ENCODE measurements at regions not wholly inside any gene's neighbourhood (a gene's known extent, or its start where the extent isn't known, plus 50 kb on each side); places are given as distances from the start of the nearest gene placed in this dataset.

DNA sequence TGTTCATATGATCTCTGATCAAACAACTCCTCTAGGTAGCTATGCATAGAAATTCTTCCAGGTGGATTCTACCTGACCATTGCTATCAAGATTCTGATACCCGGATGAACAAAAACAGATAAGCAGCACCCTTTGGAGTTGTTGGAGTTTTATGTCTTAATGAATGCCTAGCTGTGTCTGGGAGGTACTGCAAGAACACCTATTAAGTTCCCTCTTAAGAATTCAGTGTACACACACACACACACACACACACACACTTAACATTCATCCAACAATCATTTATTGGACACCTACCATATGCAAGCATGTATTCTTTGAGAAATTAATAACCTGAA, 58.1 kb upstream of the FNDC3B start:
- no peak for DNase-seq

DNA sequence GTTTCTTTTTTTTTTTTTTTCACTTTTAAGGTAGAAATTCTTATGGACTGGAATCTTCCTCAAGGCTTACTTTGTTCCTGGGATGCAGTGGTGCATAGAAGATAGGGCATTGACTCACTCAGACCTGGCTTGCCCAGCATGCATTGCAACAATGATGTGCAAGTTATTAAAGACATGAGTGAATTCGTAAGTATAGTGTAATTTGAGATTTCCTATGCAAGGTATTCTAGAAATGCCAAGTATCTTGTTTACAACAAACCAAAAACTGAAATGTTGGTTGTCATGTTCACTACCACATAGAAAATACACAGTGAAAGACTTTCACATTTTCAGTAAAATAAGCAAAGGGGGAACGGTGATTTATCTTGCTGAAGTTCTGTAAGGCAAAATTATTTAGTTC, 56.5 kb upstream of the FNDC3B start:
- no peak for DNase-seq

DNA sequence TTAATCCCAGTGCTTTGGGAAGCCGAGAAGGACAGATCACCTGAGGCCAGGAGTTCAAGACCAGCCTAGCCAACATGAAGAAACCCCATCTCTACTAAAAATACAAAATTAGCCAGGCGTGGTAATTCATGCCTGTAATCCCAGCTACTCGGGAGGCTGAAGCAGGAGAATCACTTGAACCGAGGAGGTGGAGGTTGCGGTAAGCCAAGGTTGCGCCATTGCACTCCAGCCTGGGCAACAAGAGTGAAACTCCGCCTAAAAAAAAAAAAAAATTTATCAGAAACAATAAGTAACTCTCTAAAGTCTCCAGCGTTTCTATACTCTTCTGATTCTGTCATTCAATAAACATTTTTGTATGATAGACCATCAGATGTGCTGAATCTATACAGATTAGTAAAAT, 55.7 kb upstream of the FNDC3B start:
- peak; percentile 57 for DNase-seq

DNA sequence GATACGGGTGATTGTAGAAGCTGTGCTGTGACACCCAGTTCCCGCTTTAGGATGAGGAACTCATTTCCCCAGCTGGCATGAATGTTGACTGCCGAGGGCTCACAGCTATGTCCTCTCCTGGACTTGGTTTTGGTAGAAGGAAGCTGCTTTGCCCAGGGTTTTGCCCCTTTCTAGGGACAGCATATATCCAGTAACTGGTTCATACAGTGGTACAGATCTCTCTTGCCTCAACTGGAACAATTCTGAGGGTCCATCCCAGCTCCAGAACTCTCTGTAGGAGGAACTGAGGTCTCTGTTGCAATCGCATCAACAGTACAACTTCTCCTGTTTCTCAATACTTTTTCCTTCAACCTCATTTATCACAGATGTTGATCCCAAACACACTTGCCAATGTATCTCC, 54.5 kb upstream of the FNDC3B start:
- DNase-seq = peak; percentile 96

DNA sequence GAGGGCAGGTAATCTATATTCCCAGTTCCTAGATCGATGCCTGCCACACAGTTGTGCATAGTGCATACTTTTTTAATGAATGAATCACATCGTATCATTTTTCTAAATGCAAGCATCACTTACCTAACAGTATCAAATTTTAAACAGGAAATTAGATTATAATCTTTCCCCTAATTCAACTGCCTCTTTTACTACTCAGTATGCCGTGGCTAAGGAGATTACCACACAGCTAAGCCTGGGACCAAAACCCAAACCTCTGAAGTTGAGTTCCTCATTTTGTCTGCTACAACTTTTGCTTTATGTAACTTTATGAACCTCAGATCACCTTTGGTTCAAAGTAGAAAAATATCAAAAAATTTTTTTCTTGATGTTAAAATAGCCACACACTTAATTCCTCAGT, 53.2 kb upstream of the FNDC3B start:
- peak; percentile 96 for DNase-seq

DNA sequence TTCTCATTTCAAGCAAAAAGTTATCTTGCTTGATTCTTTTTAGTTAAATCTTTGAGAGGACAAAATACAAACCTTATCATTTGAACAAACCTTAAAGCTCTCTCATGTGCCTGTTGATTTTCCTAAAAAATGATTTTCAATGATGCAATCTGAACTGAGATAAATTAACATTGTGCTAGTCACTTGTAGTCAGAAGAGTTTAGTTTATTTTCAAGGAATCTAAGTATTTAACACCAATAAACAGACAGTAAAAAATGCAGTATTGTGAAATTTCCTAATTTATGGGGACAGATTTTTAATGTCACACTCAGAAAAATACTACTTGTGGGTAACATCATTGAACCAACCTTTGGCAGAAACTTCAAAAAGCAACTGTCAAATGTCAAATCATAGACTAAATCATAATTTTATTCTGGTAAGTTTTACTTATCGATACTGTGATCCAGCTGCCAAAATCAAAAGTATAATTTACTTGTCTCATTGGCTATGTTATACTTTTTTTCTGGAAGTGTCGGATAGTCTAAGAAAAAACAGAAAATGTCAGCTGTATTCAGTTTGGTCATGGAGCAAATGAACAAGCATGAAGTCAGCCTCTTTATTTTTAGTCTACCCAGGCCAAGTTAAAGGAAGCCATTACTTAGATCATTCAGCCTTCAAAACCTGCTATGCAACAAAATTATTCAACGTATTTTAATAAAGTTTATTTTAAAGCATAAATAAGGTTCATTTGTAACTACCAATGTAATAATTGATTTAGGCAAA, 52.4 kb upstream of the FNDC3B start:
- DNase-seq = no peak

All from MV-4-11 (cell line).